Neural crest cell (in vitro differentiated cells): ENCODE measurements at regions not wholly inside any gene's neighbourhood (a gene's known extent, or its start where the extent isn't known, plus 50 kb on each side); places are given as distances from the start of the nearest gene placed in this dataset.

ENCODE experiments used
- DNase-seq: peaks from one replicate; pipeline ENCODE4 v3.0.0; 2021; ENCODE audit warnings: low read depth, mixed read lengths, low spot score
- H3K27ac Mint-ChIP-seq: one replicate; pipeline ENCODE4 v1.8.0; 2021; ENCODE audit warnings: mild to moderate bottlenecking, mixed read lengths; ENCODE audit not compliant: unreplicated experiment
- H3K27me3 Mint-ChIP-seq: 2 replicates; pipeline ENCODE4 v1.8.0; 2021; ENCODE audit warnings: low read depth, mild to moderate bottlenecking, mixed read lengths
- H3K36me3 Mint-ChIP-seq: 2 replicates; pipeline ENCODE4 v1.8.0; 2021; ENCODE audit warnings: low read depth, mild to moderate bottlenecking, mixed read lengths
- H3K4me1 Mint-ChIP-seq: 2 replicates; pipeline ENCODE4 v1.8.0; 2021; ENCODE audit warnings: mixed read lengths
- H3K4me3 Mint-ChIP-seq: one replicate; pipeline ENCODE4 v1.8.0; 2021; ENCODE audit warnings: mild to moderate bottlenecking, mixed read lengths
- H3K9me3 Mint-ChIP-seq: 2 replicates; pipeline ENCODE4 v1.8.0; 2021; ENCODE audit warnings: mixed read lengths
- CTCF ChIP-seq: fragments of 200-600 bp; sonication (generic); conservative IDR thresholded peaks from 2 replicates; pipeline ENCODE4 v1.5.0; 2021; ENCODE audit warnings: antibody characterized with exemption, mild to moderate bottlenecking

GRCh38 chr2:16900405-16901025 lies 234.9 kb upstream of the CYRIA start:
- no peaks in the 10 kb centered on the region for H3K27me3 Mint-ChIP-seq
- no peak overlapping the region for H3K4me3 Mint-ChIP-seq
- no peak overlapping the region for H3K27ac Mint-ChIP-seq
- H3K9me3 Mint-ChIP-seq, result peaks cover 3% of the 10 kb centered on the region
- no peaks in the 10 kb centered on the region for H3K4me1 Mint-ChIP-seq
- H3K36me3 Mint-ChIP-seq, result no peaks in the 10 kb centered on the region
- no peak for DNase-seq
- TF ChIP-seq CTCF, result peak; percentile 65

- Mint-ChIP-seq H3K27me3 (no peaks in the 10 kb centered on the region), H3K4me1 (no peaks in the 10 kb centered on the region), H3K9me3 (peaks cover 3% of the 10 kb centered on the region), H3K36me3 (no peaks in the 10 kb centered on the region), H3K4me3 (no peak overlapping the region), H3K27ac (no peak overlapping the region)
- no peak for DNase-seq
- no peak for TF ChIP-seq CTCF
Observed at GRCh38 chr2:16899958-16900357, 234.3 kb upstream of the CYRIA start.

- Mint-ChIP-seq H3K27ac (no peak overlapping the region), H3K27me3 (no peaks in the 10 kb centered on the region), H3K4me3 (no peak overlapping the region), H3K9me3 (no peaks in the 10 kb centered on the region), H3K4me1 (no peaks in the 10 kb centered on the region), H3K36me3 (no peaks in the 10 kb centered on the region)
- no peak for DNase-seq
- TF ChIP-seq CTCF, result no peak
Observed at GRCh38 chr2:16890081-16890480, 224.4 kb upstream of the CYRIA start.

GRCh38 chr2:16885027-16885426 lies 219.4 kb upstream of the CYRIA start:
- no peaks in the 10 kb centered on the region for H3K4me1 Mint-ChIP-seq
- no peaks in the 10 kb centered on the region for H3K9me3 Mint-ChIP-seq
- H3K36me3 Mint-ChIP-seq, result no peaks in the 10 kb centered on the region
- no peak for DNase-seq
- no peak overlapping the region for H3K4me3 Mint-ChIP-seq
- no peak overlapping the region for H3K27ac Mint-ChIP-seq
- peaks cover 4% of the 10 kb centered on the region for H3K27me3 Mint-ChIP-seq
- TF ChIP-seq CTCF, result no peak

GRCh38 chr2:16882706-16883105 lies 217.1 kb upstream of the CYRIA start:
- Mint-ChIP-seq H3K4me1 (no peaks in the 10 kb centered on the region), H3K9me3 (no peaks in the 10 kb centered on the region), H3K27me3 (peaks cover 4% of the 10 kb centered on the region)

More at GRCh38 chr2:16882706-16883105, 217.1 kb upstream of the CYRIA start:
- no peak overlapping the region for H3K4me3 Mint-ChIP-seq
- no peak overlapping the region for H3K27ac Mint-ChIP-seq
- DNase-seq, result no peak
- no peaks in the 10 kb centered on the region for H3K36me3 Mint-ChIP-seq
- TF ChIP-seq CTCF, result no peak
